GM12892 (cell line): ENCODE measurements at regions not wholly inside any gene's neighbourhood (a gene's known extent, or its start where the extent isn't known, plus 50 kb on each side); places are given as distances from the start of the nearest gene placed in this dataset.

Experiments
- POLR2A ChIP-seq: IDR thresholded peaks from 2 replicates; pipeline ENCODE4 v1.6.1; 2011; ENCODE audit warnings: low read depth, low read length, control low read depth
- POLR2AphosphoS5 ChIP-seq: IDR thresholded peaks from 2 replicates; pipeline ENCODE4 v1.6.1; 2011; ENCODE audit warnings: low read depth, low read length, control low read depth
- TAF1 ChIP-seq: IDR thresholded peaks from 2 replicates; pipeline ENCODE4 v1.6.1; 2011; ENCODE audit warnings: low read depth, mild to moderate bottlenecking, control low read depth, low read length, borderline replicate concordance

DNA sequence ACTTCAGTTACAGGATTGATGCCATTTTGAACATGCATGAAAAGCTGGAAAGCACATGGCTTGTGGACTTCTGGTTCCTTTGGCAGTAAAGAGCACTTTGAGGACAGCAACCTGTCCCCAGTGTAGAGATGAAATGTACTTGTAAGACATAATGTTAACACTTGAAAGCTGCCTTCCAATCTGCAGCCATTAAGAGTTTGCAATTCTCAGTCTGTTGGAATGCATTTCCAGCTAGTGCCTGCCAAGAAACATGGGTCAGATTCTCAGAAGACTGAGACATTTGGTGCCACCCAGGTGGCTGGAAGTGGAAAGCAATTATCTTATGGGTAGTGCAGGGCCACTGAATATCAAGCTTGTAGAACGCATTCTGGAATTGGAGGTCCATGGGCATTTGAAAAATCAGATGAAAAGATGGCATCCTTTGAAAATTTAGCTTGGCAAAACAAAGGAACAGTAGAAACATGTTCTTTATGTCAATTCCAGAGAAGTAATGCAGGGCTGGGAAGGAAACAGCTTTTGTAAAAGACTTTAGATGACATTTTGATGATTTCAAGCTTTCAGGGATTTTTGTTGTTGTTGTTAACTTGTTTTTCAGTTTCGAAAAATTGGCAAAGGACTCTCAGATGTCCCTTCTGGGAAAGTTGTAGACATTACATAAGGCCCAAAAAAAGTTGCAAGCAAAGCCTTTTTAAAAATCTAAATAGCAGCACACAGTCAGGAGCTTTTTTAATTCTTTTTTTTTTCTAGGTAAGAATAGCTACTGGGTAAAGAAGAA lies 147.0 kb downstream of the ABCA8 start:
- TF ChIP-seq POLR2AphosphoS5: no peak
- no peak for TF ChIP-seq TAF1
- TF ChIP-seq POLR2A: no peak
